GM21367 (cell line): ENCODE measurements at regions not wholly inside any gene's neighbourhood (a gene's known extent, or its start where the extent isn't known, plus 50 kb on each side); places are given as distances from the start of the nearest gene placed in this dataset.

Source experiments
- ATAC-seq: cut with Tn5 transposase; IDR thresholded peaks from one replicate; pipeline ENCODE4 v1.9.1; 2021; ENCODE audit not compliant: unreplicated experiment

DNA sequence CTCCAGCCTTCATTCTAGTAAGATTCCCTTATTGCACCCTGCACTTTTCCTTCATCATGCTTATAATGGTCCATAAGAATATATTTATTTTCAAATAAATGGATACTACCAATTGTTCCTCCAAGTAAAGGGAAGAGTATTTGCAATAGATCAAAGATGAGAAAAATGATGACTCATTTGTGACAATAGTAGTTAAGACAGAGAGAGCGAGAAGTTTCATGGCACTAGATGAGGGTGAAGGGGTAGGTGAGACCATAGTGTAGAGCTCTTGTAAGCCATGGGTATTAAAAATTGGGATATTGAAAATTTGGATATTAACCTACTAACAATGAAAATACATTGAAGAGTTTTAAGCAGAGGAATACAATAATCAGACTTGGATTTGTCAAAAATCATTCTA, 404.6 kb downstream of the EFNA5 start:
- ATAC-seq, result no peak

GRCh38 chr5:107265193-107265592, 405.5 kb downstream of the EFNA5 start:
- no peak for ATAC-seq

- ATAC-seq, result peak; percentile 76
Measured at GRCh38 chr5:107263387-107264018, 407.2 kb downstream of the EFNA5 start.

DNA sequence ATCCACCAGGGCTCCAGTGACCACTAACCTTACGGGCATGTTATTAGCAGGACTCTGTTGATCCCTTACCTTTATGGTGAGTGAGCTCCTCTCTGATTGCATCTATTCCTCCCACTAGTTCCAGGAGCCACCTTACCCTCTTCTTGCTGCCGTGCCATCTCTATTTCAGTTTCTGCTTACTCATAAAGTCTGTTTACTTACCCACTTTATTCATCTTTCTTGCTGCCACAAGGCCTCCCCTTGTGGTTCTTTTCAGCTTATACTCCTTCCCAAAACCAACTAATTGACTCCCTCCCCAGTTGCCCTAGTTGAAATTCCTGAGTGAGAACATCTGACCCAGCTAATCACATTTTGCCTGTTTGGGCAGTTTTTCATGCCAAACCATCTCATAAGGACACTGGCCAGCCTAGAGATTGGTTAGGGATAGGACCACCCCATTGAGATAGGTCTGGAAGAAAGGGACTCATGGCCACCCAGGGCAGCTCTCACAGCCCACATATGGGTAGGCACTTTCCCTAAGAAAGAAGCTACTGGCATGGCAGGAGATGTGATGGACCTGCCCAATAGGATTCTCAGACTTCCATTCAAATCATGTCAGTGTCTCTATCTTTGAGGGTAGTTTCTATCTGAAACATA, 412.7 kb downstream of the EFNA5 start:
- ATAC-seq, result peak; percentile 66

DNA sequence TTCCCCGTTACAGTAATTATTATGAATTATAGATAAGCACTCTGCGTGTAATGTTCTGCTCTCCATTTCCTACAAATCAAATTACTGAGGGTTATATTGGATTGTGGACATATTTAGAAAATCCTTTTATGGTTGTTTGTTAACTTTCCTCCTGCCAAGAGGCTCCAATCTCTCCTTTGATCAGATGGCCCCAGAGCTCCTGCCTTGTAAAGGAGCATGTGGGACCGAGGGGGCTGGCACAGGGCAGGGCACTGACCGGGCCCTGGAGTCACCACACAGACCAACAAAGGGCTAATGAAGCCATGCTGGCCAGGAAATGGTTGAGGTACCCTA, 415.9 kb downstream of the EFNA5 start:
- ATAC-seq, result no peak

- no peak for ATAC-seq
Measured at GRCh38 chr5:107254214-107254901, 416.4 kb downstream of the EFNA5 start.

DNA sequence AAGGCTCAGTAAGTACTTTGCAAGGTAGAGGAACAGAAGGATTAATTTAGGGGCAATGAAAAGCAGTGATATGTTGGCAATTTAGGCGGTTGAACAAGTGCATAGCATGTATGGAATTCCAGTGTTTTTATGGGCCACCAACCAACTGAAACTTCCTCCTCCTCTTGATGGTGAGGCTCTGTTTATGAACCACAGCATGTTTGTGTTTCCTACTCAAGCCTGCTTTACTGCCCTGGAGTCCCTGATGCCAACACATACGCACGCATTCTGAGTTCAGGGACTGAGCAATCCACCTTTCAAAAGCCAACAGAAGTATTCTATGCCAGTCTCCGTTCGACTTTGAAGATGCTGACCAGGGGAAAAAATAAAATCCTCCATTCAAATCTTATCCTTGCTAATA, 417.5 kb downstream of the EFNA5 start:
- ATAC-seq, result no peak

DNA sequence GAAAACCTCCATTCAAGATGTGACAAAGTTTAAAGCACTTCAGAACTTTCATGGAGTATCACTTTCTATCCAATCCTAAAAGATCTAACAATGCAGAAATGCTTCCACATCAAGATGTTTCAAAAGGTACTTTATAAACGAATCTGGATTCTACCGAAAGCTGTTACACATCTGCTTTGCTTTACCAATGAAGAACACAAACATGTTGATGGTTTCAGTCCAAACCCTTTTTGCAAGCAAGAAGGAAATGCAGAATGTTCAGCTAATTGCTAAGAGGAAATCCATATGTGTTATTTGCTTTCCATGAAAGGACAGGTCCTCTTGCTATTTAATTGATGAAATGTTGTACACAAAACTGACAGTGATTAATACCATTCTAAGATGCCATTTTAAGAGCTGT, 419.6 kb downstream of the EFNA5 start:
- no peak for ATAC-seq

- ATAC-seq, result peak; percentile 83
Measured at GRCh38 chr5:107248066-107248695, 422.6 kb downstream of the EFNA5 start.

- no peak for ATAC-seq
Measured at GRCh38 chr5:107247427-107247826, 423.3 kb downstream of the EFNA5 start.

- no peak for ATAC-seq
Measured at GRCh38 chr5:107243220-107243579, 427.5 kb downstream of the EFNA5 start.

GRCh38 chr5:107242411-107243219, 428.1 kb downstream of the EFNA5 start:
- ATAC-seq, result no peak

GRCh38 chr5:107241841-107242240, 428.9 kb downstream of the EFNA5 start:
- no peak for ATAC-seq

GRCh38 chr5:107235167-107235566, 435.6 kb downstream of the EFNA5 start:
- ATAC-seq, result no peak

DNA sequence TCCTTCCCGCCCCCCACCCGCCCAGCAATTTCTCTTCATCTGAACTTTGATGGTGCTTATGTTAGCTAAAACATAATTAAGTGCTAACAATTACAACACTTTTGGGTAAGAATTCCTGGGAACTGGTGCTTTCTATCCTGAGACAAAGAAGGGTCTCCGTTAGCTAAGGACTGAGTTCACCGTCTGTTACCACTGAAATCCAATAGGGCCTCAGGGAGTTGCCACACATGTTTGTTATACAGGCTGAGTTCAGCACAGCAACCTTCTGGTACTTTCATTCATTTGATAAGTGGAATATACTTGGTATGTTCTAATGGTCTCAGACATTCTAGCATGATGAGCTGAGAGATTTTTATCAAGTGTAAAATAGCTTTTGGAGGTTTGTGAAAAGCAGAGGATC, 437.9 kb downstream of the EFNA5 start:
- ATAC-seq, result no peak

GRCh38 chr5:107232293-107232692, 438.4 kb downstream of the EFNA5 start:
- no peak for ATAC-seq

DNA sequence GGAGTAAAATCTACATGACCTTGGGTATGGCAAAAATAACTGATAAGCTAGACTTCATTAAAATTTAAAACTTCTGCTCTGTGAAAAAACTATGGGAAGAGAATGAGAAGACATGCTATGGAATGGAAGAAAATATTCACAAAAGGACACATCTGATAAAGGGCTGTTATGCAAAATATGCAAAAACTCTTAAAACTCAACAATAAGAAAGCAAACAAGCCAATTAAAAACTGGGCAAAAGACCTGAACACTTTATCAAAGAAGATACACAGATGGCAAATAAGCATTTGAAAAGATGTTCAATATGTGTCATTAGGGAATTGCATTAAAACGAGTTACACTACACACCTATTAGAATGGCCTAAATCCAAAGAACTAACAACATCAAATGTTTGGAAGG, 439.5 kb downstream of the EFNA5 start:
- no peak for ATAC-seq

- no peak for ATAC-seq
Measured at GRCh38 chr5:107230367-107230766, 440.4 kb downstream of the EFNA5 start.

DNA sequence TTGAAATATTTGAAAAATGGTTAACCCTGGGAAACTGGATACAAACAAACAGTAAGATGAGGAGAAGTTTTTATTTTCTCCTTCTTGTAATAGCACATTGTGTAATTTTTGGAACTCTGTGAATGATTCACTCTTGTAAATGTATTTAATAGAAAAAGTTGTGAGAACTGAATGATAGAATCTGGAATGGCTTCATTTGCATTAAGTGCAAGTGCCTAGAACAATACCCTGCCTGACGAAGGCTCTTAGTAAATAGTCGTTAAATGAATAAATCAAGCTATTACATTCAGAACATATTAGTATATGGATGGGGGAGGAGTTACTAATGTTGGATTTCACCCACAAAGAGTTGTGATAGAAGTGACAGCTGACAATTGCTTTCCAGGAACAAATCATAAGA, 442.5 kb downstream of the EFNA5 start:
- ATAC-seq, result no peak

GRCh38 chr5:107224272-107224671, 446.5 kb downstream of the EFNA5 start:
- ATAC-seq, result no peak

DNA sequence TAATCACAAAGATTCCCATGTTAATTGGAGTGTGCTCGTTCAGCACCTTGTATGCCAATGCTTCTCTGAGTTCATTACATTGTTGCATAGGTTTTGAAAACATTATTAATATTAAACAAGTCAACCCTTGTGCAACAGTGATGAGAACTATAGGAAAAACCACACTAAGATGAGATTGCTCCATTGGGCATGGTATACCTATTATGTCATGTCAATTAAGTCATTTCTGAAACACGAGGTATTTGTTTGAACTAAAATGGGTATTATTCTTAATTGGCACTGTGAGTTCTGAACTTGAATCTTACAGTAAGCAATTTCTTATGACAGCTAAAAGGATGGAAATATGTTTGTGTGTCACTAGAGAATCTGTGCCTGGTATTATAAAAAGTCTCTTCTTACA, 447.7 kb downstream of the EFNA5 start:
- ATAC-seq, result no peak
